ENCODE measurements at regions not wholly inside any gene's neighbourhood (a gene's known extent, or its start where the extent isn't known, plus 50 kb on each side); places are given as distances from the start of the nearest gene placed in this dataset.
"Not testable (repeated sequence)": the region's sequence is repeated elsewhere in the genome, so short reads cannot be mapped to it uniquely, and the experiment has no call there.

DNA sequence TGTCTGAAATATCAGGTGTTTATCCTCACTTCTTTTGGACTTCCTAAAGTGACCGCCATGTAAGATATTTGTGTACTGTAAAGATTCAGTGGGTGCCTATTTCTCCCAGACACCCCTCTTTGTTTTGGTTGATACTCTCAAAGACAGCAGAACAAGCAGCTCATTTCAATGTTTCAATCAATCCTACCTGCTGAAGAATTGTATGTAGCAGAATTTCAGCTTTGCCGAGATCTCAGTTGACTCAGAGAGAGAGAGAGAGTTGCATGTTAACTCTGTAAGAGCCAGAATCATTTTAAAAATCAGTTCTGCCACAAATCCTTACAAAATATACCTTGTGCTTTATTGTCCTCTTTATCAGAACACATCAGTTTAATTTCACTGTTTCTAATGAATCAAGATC is 987.3 kb downstream of the ADGRL2 start:
- DNase-seq = no peak
- H3K36me3 ChIP-seq (ENCODE audit: control insufficient read depth, insufficient read depth, low read length) = no peaks in the 10 kb centered on the region
- H3K4me3 ChIP-seq (ENCODE audit: low read length) = no peak overlapping the region
- H3K9me3 ChIP-seq (replicated peaks; ENCODE audit: control insufficient read depth, low read depth, low read length) = peaks cover 6% of the 10 kb centered on the region
- no CpG with 5 or more reads among the region's 2 CpGs for WGBS (ENCODE audit: insufficient coverage)
- H3K27ac ChIP-seq (ENCODE audit: low read length) = no peak overlapping the region
- no peaks in the 10 kb centered on the region for H3K4me1 ChIP-seq (ENCODE audit: control insufficient read depth, insufficient read depth, low read length)
- no peaks in the 10 kb centered on the region for H3K27me3 ChIP-seq (ENCODE audit: control insufficient read depth, insufficient read depth, low read length)

DNA sequence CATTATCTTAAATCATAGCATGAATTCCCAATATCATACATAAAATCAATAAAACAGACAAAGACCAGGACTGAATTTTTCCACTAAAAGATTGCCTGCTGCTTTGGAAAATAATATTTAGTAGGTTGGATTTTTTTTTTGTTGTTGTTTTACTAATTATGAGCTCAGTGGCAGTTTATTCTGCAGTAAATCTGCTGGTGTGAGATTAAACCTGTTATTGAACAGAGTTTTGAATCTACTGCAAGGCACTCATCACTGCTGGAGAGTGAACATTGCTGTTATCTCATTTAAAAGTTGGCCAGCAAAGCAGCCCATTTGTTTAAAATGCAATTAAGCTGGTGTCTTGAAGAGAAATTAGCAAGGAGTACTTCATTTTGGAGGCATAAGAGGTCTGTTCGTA is 986.1 kb downstream of the ADGRL2 start:
- 100% methylated on average over 1 of the region's 1 CpG for WGBS (ENCODE audit: insufficient coverage)
- no peak for DNase-seq
- Histone ChIP-seq H3K4me3 (ENCODE audit: low read length) (no peak overlapping the region), H3K27ac (ENCODE audit: low read length) (no peak overlapping the region), H3K27me3 (ENCODE audit: control insufficient read depth, insufficient read depth, low read length) (no peaks in the 10 kb centered on the region), H3K4me1 (ENCODE audit: control insufficient read depth, insufficient read depth, low read length) (no peaks in the 10 kb centered on the region), H3K9me3 (replicated peaks; ENCODE audit: control insufficient read depth, low read depth, low read length) (peaks cover 6% of the 10 kb centered on the region), H3K36me3 (ENCODE audit: control insufficient read depth, insufficient read depth, low read length) (no peaks in the 10 kb centered on the region)

DNA sequence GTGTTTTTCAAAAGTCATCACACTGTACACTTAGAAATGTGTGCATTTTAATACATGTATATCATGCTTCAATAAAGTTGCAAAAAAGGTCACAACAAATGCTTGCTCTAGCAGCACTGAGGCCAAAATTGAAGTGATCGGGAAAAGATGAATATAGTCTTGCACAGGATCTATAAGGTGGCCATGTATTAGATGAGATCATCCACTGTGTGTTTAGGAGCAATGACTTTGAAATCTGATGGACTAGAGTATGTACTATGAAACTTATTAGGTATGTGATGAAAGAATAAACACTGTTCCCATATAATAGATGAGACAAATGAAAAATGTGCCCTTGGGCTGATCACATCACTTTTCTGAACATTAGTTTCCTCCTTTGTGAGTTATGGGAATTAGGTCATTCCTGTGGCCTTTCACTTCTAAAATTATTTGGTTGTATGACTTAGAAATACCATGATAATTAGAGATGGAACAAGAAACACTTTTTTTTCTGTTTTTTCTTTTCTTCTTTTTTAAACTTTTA is 984.6 kb downstream of the ADGRL2 start:
- WGBS (ENCODE audit: insufficient coverage) = 78% methylated on average over 1 of the region's 1 CpG
- Histone ChIP-seq H3K9me3 (replicated peaks; ENCODE audit: control insufficient read depth, low read depth, low read length) (peaks cover under 1% of the 10 kb centered on the region), H3K36me3 (ENCODE audit: control insufficient read depth, insufficient read depth, low read length) (no peaks in the 10 kb centered on the region), H3K27me3 (ENCODE audit: control insufficient read depth, insufficient read depth, low read length) (no peaks in the 10 kb centered on the region), H3K27ac (ENCODE audit: low read length) (no peak overlapping the region), H3K4me3 (ENCODE audit: low read length) (no peak overlapping the region), H3K4me1 (ENCODE audit: control insufficient read depth, insufficient read depth, low read length) (no peaks in the 10 kb centered on the region)
- peak; percentile 24 for DNase-seq

DNA sequence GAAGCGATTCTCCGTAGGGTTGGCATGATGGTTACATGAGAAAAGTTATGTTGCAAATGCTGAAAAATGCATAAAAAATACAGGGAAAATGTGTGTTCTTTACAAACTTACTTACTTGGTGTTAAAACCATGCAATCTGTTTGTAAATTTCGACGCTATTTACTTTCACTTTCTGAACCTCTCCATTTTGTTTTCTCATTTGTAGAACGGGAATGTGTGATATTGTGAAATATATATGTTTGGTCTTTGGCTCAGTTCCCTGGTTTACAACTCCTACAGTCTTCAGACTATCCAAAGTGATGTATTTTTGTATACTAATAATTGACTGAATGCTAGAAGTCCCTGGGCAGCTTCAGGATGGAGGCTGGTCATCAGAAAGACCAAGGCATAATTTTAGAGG is 982.3 kb downstream of the ADGRL2 start:
- 80% methylated on average over 2 of the region's 5 CpGs for WGBS (ENCODE audit: insufficient coverage)
- no peaks in the 10 kb centered on the region for H3K36me3 ChIP-seq (ENCODE audit: control insufficient read depth, insufficient read depth, low read length)
- H3K27ac ChIP-seq (ENCODE audit: low read length) = no peak overlapping the region
- H3K9me3 ChIP-seq (replicated peaks; ENCODE audit: control insufficient read depth, low read depth, low read length) = no peaks in the 10 kb centered on the region
- H3K4me1 ChIP-seq (ENCODE audit: control insufficient read depth, insufficient read depth, low read length) = no peaks in the 10 kb centered on the region
- H3K4me3 ChIP-seq (ENCODE audit: low read length) = no peak overlapping the region
- no peak for DNase-seq
- no peaks in the 10 kb centered on the region for H3K27me3 ChIP-seq (ENCODE audit: control insufficient read depth, insufficient read depth, low read length)

DNA sequence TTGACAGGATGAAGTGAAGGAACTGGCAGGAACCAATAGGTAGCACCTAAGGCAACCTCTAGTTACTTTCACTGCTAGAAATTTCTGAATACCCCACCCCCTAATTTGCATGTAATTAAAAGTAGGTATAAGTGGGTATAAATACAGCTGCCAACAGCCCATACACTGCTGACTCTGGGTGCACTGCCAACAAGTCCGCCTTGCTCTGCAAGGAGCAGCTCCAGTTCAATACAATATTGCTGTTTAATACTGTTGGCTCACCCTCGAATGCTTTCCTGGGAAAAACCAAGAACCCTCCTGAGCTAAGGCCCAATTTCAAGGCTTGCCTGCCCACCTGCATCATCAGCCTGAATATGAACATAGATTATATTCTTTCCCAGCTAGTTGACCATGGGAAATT is 981.9 kb downstream of the ADGRL2 start:
- Histone ChIP-seq H3K27me3 (ENCODE audit: control insufficient read depth, insufficient read depth, low read length) (no peaks in the 10 kb centered on the region), H3K4me3 (ENCODE audit: low read length) (no peak overlapping the region), H3K27ac (ENCODE audit: low read length) (no peak overlapping the region), H3K36me3 (ENCODE audit: control insufficient read depth, insufficient read depth, low read length) (no peaks in the 10 kb centered on the region), H3K9me3 (replicated peaks; ENCODE audit: control insufficient read depth, low read depth, low read length) (no peaks in the 10 kb centered on the region), H3K4me1 (ENCODE audit: control insufficient read depth, insufficient read depth, low read length) (no peaks in the 10 kb centered on the region)
- WGBS (ENCODE audit: insufficient coverage) = no CpG with 5 or more reads among the region's 2 CpGs
- DNase-seq = no peak

DNA sequence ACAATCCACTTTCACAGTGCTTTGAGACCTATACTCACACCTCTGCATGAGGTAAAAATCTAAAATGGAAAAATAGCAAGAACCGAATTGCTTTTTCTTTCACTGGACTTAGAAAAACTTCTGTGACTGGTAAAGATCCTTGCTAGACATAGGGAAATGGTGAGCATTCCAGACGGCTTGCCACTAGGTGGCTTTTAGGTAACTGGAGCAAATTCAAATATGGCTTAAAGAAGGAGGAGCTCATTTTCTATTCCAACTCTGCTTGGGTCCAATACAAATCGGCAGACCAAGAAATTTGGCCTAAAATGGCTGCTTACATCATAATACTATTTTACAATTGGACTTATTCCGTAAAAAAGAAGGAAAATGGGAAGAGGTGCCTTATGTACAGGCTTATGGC is 977.9 kb downstream of the ADGRL2 start:
- no peaks in the 10 kb centered on the region for H3K36me3 ChIP-seq (ENCODE audit: control insufficient read depth, insufficient read depth, low read length)
- H3K9me3 ChIP-seq (replicated peaks; ENCODE audit: control insufficient read depth, low read depth, low read length) = no peaks in the 10 kb centered on the region
- H3K4me1 ChIP-seq (ENCODE audit: control insufficient read depth, insufficient read depth, low read length) = no peaks in the 10 kb centered on the region
- H3K4me3 ChIP-seq (ENCODE audit: low read length) = no peak overlapping the region
- DNase-seq = no peak
- no peak overlapping the region for H3K27ac ChIP-seq (ENCODE audit: low read length)
- no peaks in the 10 kb centered on the region for H3K27me3 ChIP-seq (ENCODE audit: control insufficient read depth, insufficient read depth, low read length)
- 52% methylated on average over 2 of the region's 4 CpGs for WGBS (ENCODE audit: insufficient coverage)

DNA sequence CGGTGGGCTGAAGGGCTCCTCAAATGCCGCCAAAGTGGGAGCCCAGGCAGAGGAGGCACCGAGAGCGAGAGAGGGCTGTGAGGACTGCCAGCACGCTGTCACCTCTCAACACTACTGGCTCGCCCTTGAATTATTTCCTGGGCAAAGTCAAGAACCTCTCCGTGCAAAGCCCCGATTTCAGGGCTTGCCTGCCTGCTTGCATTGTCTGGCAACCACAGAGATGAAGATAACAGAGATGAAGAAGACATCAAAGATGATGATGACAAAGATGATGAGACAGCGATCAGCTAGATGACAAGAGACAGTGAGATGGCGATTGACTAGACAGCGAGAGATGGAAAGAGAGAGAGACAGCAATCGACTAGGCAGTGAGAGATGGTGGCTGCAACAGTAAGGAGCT is 976.5 kb downstream of the ADGRL2 start:
- WGBS (ENCODE audit: insufficient coverage) = 96% methylated on average over 12 of the region's 12 CpGs
- H3K9me3 ChIP-seq (replicated peaks; ENCODE audit: control insufficient read depth, low read depth, low read length) = no peaks in the 10 kb centered on the region
- H3K27ac ChIP-seq (ENCODE audit: low read length) = no peak overlapping the region
- no peaks in the 10 kb centered on the region for H3K36me3 ChIP-seq (ENCODE audit: control insufficient read depth, insufficient read depth, low read length)
- no peaks in the 10 kb centered on the region for H3K27me3 ChIP-seq (ENCODE audit: control insufficient read depth, insufficient read depth, low read length)
- DNase-seq = no peak
- no peak overlapping the region for H3K4me3 ChIP-seq (ENCODE audit: low read length)
- H3K4me1 ChIP-seq (ENCODE audit: control insufficient read depth, insufficient read depth, low read length) = no peaks in the 10 kb centered on the region

DNA sequence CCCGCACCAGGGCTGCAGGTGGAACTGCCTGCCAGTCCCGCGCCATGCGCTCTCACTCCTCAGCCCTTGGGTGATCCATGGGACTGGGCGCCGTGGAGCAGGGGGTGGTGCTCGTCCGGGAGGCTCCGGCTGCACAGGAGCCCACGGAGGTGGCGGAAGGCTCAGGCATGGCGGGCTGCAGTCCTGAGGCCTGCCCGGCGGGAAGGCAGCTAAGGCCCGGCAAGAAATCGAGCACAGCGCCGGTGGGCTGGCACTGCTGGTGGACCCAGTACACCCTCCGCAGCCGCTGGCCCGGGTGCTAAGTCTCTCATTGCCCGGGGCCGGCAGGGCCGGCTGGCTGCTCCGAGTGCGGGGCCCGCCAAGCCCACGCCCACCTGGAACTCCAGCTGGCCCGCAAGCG is 976.0 kb downstream of the ADGRL2 start:
- H3K27me3 ChIP-seq (ENCODE audit: control insufficient read depth, insufficient read depth, low read length); H3K4me3 ChIP-seq (ENCODE audit: low read length); DNase-seq; H3K27ac ChIP-seq (ENCODE audit: low read length); H3K9me3 ChIP-seq (replicated peaks; ENCODE audit: control insufficient read depth, low read depth, low read length); H3K4me1 ChIP-seq (ENCODE audit: control insufficient read depth, insufficient read depth, low read length); H3K36me3 ChIP-seq (ENCODE audit: control insufficient read depth, insufficient read depth, low read length): not testable (repeated sequence)
- 97% methylated on average over 28 of the region's 30 CpGs for WGBS (ENCODE audit: insufficient coverage)

DNA sequence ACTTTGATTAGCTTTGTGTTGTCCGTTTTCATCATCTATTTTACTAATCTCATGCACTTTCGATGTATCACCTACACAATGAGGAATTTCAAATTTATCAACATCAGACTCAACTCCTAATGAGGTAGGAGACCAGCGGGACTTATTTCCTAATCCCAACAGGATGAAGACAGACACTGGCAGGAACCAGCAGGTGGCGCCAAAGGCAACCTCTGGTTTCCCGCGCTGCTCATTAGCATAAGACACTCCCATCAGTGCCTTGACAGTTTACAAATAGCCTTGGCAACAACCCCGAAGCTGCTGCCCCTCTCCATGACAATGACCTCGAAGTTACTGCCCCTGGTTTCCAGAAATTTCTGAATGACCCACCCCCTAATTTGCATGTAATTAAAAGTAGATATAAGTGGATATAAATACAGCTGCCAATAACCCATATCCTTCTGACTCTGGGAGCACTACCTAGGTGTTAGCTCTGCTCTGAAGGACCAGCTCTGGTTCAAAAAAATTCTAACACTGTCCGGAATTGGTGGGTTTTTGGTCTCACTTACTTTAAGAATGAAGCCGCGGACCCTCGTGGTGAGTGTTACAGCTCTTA is 974.8 kb downstream of the ADGRL2 start:
- Histone ChIP-seq H3K27me3 (ENCODE audit: control insufficient read depth, insufficient read depth, low read length) (no peaks in the 10 kb centered on the region), H3K4me1 (ENCODE audit: control insufficient read depth, insufficient read depth, low read length) (no peaks in the 10 kb centered on the region), H3K36me3 (ENCODE audit: control insufficient read depth, insufficient read depth, low read length) (no peaks in the 10 kb centered on the region), H3K27ac (ENCODE audit: low read length) (no peak overlapping the region), H3K4me3 (ENCODE audit: low read length) (no peak overlapping the region), H3K9me3 (replicated peaks; ENCODE audit: control insufficient read depth, low read depth, low read length) (no peaks in the 10 kb centered on the region)
- DNase-seq = no peak
- 78% methylated on average over 9 of the region's 12 CpGs for WGBS (ENCODE audit: insufficient coverage)

DNA sequence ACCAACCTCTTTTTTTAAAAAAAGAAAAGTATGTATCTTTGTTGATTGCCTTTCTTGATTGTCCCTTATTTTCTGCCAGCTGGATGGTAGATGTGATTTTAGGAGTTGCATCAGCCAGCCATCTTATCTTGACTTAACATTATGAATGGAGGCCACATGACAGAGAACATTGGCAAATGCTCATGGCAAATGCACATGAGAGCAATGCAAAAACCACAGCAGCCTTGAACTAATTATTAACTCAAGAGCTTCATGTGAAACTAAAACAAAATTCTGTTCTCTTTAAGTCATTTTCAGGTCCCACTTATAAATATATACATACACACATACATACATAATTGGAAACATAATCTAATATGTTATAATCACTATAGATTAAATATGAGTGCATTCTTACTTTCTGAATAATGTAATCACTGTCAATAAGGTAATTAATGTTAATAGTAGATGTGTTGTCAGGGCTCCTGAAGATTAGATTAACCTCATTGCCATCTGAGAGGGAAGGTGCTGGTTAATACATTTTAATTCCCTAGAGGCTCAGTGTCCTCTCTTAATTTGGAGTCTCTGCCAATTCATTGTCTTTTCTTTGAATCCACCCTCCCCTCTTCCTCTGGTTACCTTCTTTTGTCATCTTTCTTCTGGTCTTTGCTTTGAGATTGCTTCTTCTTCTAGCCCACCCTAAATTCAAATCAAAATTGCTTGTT is 962.2 kb downstream of the ADGRL2 start:
- Histone ChIP-seq H3K4me1 (ENCODE audit: control insufficient read depth, insufficient read depth, low read length) (no peaks in the 10 kb centered on the region), H3K36me3 (ENCODE audit: control insufficient read depth, insufficient read depth, low read length) (no peaks in the 10 kb centered on the region), H3K27me3 (ENCODE audit: control insufficient read depth, insufficient read depth, low read length) (no peaks in the 10 kb centered on the region), H3K9me3 (replicated peaks; ENCODE audit: control insufficient read depth, low read depth, low read length) (no peaks in the 10 kb centered on the region), H3K4me3 (ENCODE audit: low read length) (no peak overlapping the region), H3K27ac (ENCODE audit: low read length) (no peak overlapping the region)
- DNase-seq = no peak

Measured in muscle of leg (tissue), 3 donors.